Omental fat pad (tissue), 3 donors: ENCODE measurements at regions not wholly inside any gene's neighbourhood (a gene's known extent, or its start where the extent isn't known, plus 50 kb on each side); places are given as distances from the start of the nearest gene placed in this dataset.
"Not testable (repeated sequence)": the region's sequence is repeated elsewhere in the genome, so short reads cannot be mapped to it uniquely, and the experiment has no call there.

Source experiments
- ATAC-seq: fragments of 150-250 bp; one replicate; pipeline ENCODE4 v1.9.1; 2016; ENCODE audit warnings: mild to moderate bottlenecking, moderate library complexity; ENCODE audit not compliant: low FRiP score
- DNase-seq: peaks from one replicate; pipeline ENCODE4 v3.0.0-alpha.2; 2019; ENCODE audit warnings: low spot score
- CTCF ChIP-seq, 3 donors: fragments of 450-650 bp; IDR thresholded peaks; one replicate each; pipeline ENCODE4 v1.5.1; 2016 to 2017; ENCODE audit warnings: antibody characterized with exemption in 3 of 3, mild to moderate bottlenecking in 3 of 3, moderate library complexity in 2 of 3

- ATAC-seq, result no peak
- no peak for DNase-seq
- no peak for TF ChIP-seq CTCF (IDR thresholded peaks at IDR 0.05)
Observed at GRCh38 chr13:76829572-76830327, 56.5 kb downstream of the KCTD12 start.

DNA sequence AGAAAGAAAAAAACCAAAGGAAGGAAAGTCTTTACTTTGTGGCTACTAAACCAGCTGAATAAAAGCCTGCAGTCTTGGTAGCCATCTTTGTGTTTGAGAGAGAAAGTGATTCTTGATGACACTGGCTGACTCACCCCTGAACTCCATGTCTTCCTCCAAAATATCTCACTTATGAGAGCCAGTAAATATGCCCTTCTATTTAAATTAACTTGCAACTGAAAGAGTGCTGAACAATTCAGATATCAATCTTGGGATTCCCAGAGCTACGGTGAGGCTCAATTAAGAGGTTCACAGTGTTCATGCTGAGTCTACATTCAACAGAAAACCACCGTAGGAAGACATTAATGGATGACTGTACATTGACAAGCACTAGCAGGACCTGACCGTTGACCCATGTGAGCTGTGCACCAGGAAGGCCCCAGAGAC, 57.9 kb downstream of the KCTD12 start:
- ATAC-seq (no peak), DNase-seq (no peak)
- no peak for TF ChIP-seq CTCF (IDR thresholded peaks at IDR 0.05)

- ATAC-seq (no peak), DNase-seq (no peak)
- no peak for TF ChIP-seq CTCF (IDR thresholded peaks at IDR 0.05)
Observed at GRCh38 chr13:76826527-76826926, 59.7 kb downstream of the KCTD12 start.

DNA sequence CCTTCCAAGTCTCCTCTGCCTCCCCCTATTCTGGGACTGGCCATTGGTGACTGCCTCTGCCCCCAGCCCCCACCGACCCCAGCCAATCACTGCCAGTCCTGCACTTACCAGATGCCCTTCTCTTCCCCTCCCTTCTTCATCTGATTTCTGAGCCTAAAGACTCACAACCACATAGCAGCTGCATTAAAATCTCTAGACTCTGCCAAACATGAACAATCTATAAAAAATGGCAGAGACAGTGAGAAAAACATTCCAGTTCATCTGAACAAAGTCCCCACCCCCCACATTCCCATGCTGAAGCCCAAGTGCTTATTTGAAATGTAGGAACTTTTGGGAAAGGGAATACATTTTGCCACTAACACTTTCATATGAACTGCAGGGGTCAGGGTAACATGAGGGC, 60.8 kb downstream of the KCTD12 start:
- ATAC-seq (no peak), DNase-seq (no peak)
- no peak for TF ChIP-seq CTCF (IDR thresholded peaks at IDR 0.05)

DNA sequence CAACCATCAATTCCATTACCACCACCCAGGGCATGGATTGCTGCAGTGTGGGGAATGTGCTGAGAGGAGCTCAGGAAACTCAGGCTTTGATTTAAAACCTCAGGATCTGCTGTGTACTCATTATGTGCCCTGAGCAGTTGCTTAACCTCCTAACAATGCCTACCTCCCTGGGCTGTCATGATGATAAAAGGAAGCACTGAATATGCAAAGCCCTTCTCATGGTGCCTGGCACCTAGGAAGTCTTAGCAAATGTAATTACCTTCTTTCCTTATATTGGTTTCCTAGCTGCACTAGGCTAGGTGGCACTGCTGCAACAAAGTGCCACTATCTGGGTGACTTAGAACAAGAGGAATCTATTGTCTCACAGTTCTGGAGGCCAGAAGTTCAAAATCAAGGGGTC, 62.2 kb downstream of the KCTD12 start:
- no peak for DNase-seq
- TF ChIP-seq CTCF (IDR thresholded peaks at IDR 0.05), result no peak
- ATAC-seq, result no peak

- DNase-seq (no peak), ATAC-seq (no peak)
- TF ChIP-seq CTCF (IDR thresholded peaks at IDR 0.05), result no peak
Observed at GRCh38 chr13:76822698-76823267, 63.4 kb downstream of the KCTD12 start.

- DNase-seq, ATAC-seq: not testable (repeated sequence)
Observed at GRCh38 chr13:76821222-76821621, 65.0 kb downstream of the KCTD12 start.
